Neutrophil (primary cell): ENCODE measurements at regions not wholly inside any gene's neighbourhood (a gene's known extent, or its start where the extent isn't known, plus 50 kb on each side); places are given as distances from the start of the nearest gene placed in this dataset.

Source experiments
- H3K27ac ChIP-seq: fragments of 200-600 bp; sonication (generic); 2 replicates; pipeline ENCODE4 v1.5.1; 2016; ENCODE audit warnings: mild to moderate bottlenecking, moderate library complexity
- H3K27me3 ChIP-seq: fragments of 200-600 bp; sonication (generic); 2 replicates; pipeline ENCODE4 v1.6.0; 2016; ENCODE audit warnings: mild to moderate bottlenecking
- H3K36me3 ChIP-seq: fragments of 200-600 bp; sonication (generic); 2 replicates; pipeline ENCODE4 v1.5.1; 2017
- H3K4me1 ChIP-seq, 2 experiments: fragments of 200-600 bp in 1 of 2; sonication (generic) in 1 of 2; 1 replicate in 1 of 2; 2 replicates in 1 of 2; pipeline versions ENCODE4 v1.5.1 to v1.6.1; 2013 to 2016; ENCODE audit warnings: low read depth in 1 of 2, low read length in 1 of 2, mild to moderate bottlenecking in 1 of 2, moderate library complexity in 1 of 2; ENCODE audit not compliant: control insufficient read depth in 1 of 2, insufficient read depth in 1 of 2
- H3K4me3 ChIP-seq, 2 experiments: fragments of 200-600 bp in 1 of 2; sonication (generic) in 1 of 2; 1 replicate in 1 of 2; 2 replicates in 1 of 2; pipeline ENCODE4 v1.5.1; 2013 to 2016; ENCODE audit warnings: low read depth in 1 of 2, low read length in 1 of 2, mild to moderate bottlenecking in 1 of 2, moderate library complexity in 1 of 2
- H3K9me3 ChIP-seq: fragments of 200-600 bp; sonication (generic); 2 replicates; pipeline ENCODE4 v1.5.1; 2016
- CTCF ChIP-seq: fragments of 200-600 bp; sonication (generic); IDR thresholded peaks from 2 replicates; pipeline ENCODE4 v1.5.1; 2016; ENCODE audit warnings: antibody characterized with exemption

GRCh38 chr3:26064297-26064696, 274.4 kb downstream of the OXSM start:
- H3K9me3 ChIP-seq: no peaks in the 10 kb centered on the region
- no peak overlapping the region for H3K27ac ChIP-seq
- H3K36me3 ChIP-seq: no peaks in the 10 kb centered on the region
- TF ChIP-seq CTCF: no peak
- no peaks in the 10 kb centered on the region for H3K27me3 ChIP-seq
- no peak overlapping the region for H3K4me3 ChIP-seq
- no peaks in the 10 kb centered on the region for H3K4me1 ChIP-seq

GRCh38 chr3:26068890-26069289, 279.0 kb downstream of the OXSM start:
- Histone ChIP-seq H3K27me3 (no peaks in the 10 kb centered on the region), H3K4me3 (no peak overlapping the region), H3K4me1 (no peaks in the 10 kb centered on the region), H3K36me3 (no peaks in the 10 kb centered on the region), H3K27ac (no peak overlapping the region), H3K9me3 (no peaks in the 10 kb centered on the region)
- TF ChIP-seq CTCF: no peak

- Histone ChIP-seq H3K4me1 (no peaks in the 10 kb centered on the region), H3K9me3 (no peaks in the 10 kb centered on the region), H3K36me3 (no peaks in the 10 kb centered on the region), H3K4me3 (no peak overlapping the region), H3K27me3 (no peaks in the 10 kb centered on the region), H3K27ac (no peak overlapping the region)
- no peak for TF ChIP-seq CTCF
Observed at GRCh38 chr3:26070854-26071253, 281.0 kb downstream of the OXSM start.

- H3K36me3 ChIP-seq: no peaks in the 10 kb centered on the region
- TF ChIP-seq CTCF: no peak
- H3K27ac ChIP-seq: no peak overlapping the region
- no peaks in the 10 kb centered on the region for H3K4me1 ChIP-seq
- no peaks in the 10 kb centered on the region for H3K9me3 ChIP-seq
- no peak overlapping the region for H3K4me3 ChIP-seq
- no peaks in the 10 kb centered on the region for H3K27me3 ChIP-seq
Observed at GRCh38 chr3:26074080-26074479, 284.2 kb downstream of the OXSM start.

GRCh38 chr3:26078539-26078938, 288.6 kb downstream of the OXSM start:
- no peaks in the 10 kb centered on the region for H3K9me3 ChIP-seq
- TF ChIP-seq CTCF: no peak
- no peak overlapping the region for H3K4me3 ChIP-seq
- H3K27me3 ChIP-seq: no peaks in the 10 kb centered on the region
- H3K27ac ChIP-seq: no peak overlapping the region
- H3K4me1 ChIP-seq: no peaks in the 10 kb centered on the region
- no peaks in the 10 kb centered on the region for H3K36me3 ChIP-seq

GRCh38 chr3:26081166-26081565, 291.3 kb downstream of the OXSM start:
- Histone ChIP-seq H3K4me3 (no peak overlapping the region), H3K9me3 (no peaks in the 10 kb centered on the region), H3K4me1 (no peaks in the 10 kb centered on the region), H3K36me3 (no peaks in the 10 kb centered on the region), H3K27me3 (no peaks in the 10 kb centered on the region), H3K27ac (no peak overlapping the region)
- no peak for TF ChIP-seq CTCF
